Liver (tissue), 8 donors: ENCODE measurements at regions not wholly inside any gene's neighbourhood (a gene's known extent, or its start where the extent isn't known, plus 50 kb on each side); places are given as distances from the start of the nearest gene placed in this dataset.

ENCODE experiments used
- DNase-seq: peaks from one replicate; pipeline ENCODE4 v3.0.0-alpha.2; 2017; ENCODE audit warnings: low spot score
- H3K27ac ChIP-seq, 2 donors: one replicate each; pipeline ENCODE4 v1.7.0; 2013; ENCODE audit warnings: inconsistent platforms in 2 of 2, low read length in 2 of 2, control low read depth in 1 of 2, low read depth in 1 of 2, mild to moderate bottlenecking in 1 of 2
- H3K27me3 ChIP-seq, 4 donors: one replicate each; pipeline versions ENCODE4 v1.6.1 to v1.7.0; 2013; ENCODE audit warnings: low read length in 3 of 4, inconsistent platforms in 1 of 4, mild to moderate bottlenecking in 1 of 4, moderate library complexity in 1 of 4; ENCODE audit not compliant: control insufficient read depth in 4 of 4, insufficient read depth in 4 of 4
- H3K36me3 ChIP-seq, 4 donors: one replicate each; pipeline versions ENCODE4 v1.6.1 to v1.7.0; 2013; ENCODE audit warnings: low read length in 3 of 4, mild to moderate bottlenecking in 3 of 4, low read depth in 1 of 4, moderate library complexity in 1 of 4; ENCODE audit not compliant: control insufficient read depth in 4 of 4, insufficient read depth in 3 of 4
- H3K4me1 ChIP-seq, 4 donors: one replicate each; pipeline versions ENCODE4 v1.6.1 to v1.7.0; 2013; ENCODE audit warnings: low read length in 3 of 4, mild to moderate bottlenecking in 3 of 4, moderate library complexity in 1 of 4; ENCODE audit not compliant: control insufficient read depth in 4 of 4, insufficient read depth in 4 of 4
- H3K4me3 ChIP-seq, 3 donors: one replicate each; pipeline versions ENCODE4 v1.6.1 to v1.7.0; 2013; ENCODE audit warnings: low read length in 3 of 3, control low read depth in 1 of 3, low read depth in 1 of 3, mild to moderate bottlenecking in 1 of 3
- H3K9ac ChIP-seq, 2 donors: one replicate each; pipeline ENCODE4 v1.7.0; 2013; ENCODE audit warnings: low read length in 2 of 2, mild to moderate bottlenecking in 2 of 2, moderate library complexity in 2 of 2, control low read depth in 1 of 2, low read depth in 1 of 2
- H3K9me3 ChIP-seq, 4 donors: one replicate each; pipeline versions ENCODE4 v1.6.1 to v1.7.0; 2013; ENCODE audit warnings: low read length in 3 of 4; ENCODE audit not compliant: control insufficient read depth in 4 of 4
- EGR1 ChIP-seq, 2 donors: IDR thresholded peaks; 2 replicates each; pipeline ENCODE4 v1.6.1; 2016 to 2018; ENCODE audit warnings: antibody characterized with exemption in 2 of 2, low read depth in 2 of 2
- FOXA1 ChIP-seq: IDR thresholded peaks from 2 replicates; pipeline ENCODE4 v1.6.1; 2016; ENCODE audit warnings: antibody characterized with exemption
- FOXA2 ChIP-seq: IDR thresholded peaks from 2 replicates; pipeline ENCODE4 v1.6.1; 2016; ENCODE audit warnings: antibody characterized with exemption
- GABPA ChIP-seq, 2 donors: IDR thresholded peaks in 1 of 2; conservative IDR thresholded peaks in 1 of 2; 2 replicates each; pipeline ENCODE4 v1.6.1; 2016; ENCODE audit warnings: antibody characterized with exemption in 2 of 2, mild to moderate bottlenecking in 1 of 2, moderate library complexity in 1 of 2
- HNF4A ChIP-seq, 2 donors: conservative IDR thresholded peaks; 2 replicates each; pipeline ENCODE4 v1.6.1; 2016; ENCODE audit warnings: antibody characterized with exemption in 2 of 2, mild to moderate bottlenecking in 2 of 2
- HNF4G ChIP-seq: IDR thresholded peaks from 2 replicates; pipeline ENCODE4 v1.6.1; 2016; ENCODE audit warnings: antibody characterized with exemption
- JUND ChIP-seq, 2 donors: IDR thresholded peaks; 2 replicates each; pipeline ENCODE4 v1.6.1; 2016; ENCODE audit warnings: antibody characterized with exemption in 2 of 2
- NR2F2 ChIP-seq: IDR thresholded peaks from 2 replicates; pipeline ENCODE4 v1.6.1; 2016; ENCODE audit warnings: antibody characterized with exemption
- RAD21 ChIP-seq, 2 donors: IDR thresholded peaks; 2 replicates each; pipeline ENCODE4 v1.6.1; 2016; ENCODE audit warnings: antibody characterized with exemption in 2 of 2, mild to moderate bottlenecking in 2 of 2
- RXRA ChIP-seq, 2 donors: IDR thresholded peaks; 2 replicates each; pipeline ENCODE4 v1.6.1; 2017 to 2018; ENCODE audit warnings: antibody characterized with exemption in 2 of 2, mild to moderate bottlenecking in 1 of 2
- SP1 ChIP-seq: IDR thresholded peaks from 2 replicates; pipeline ENCODE4 v1.6.1; 2018; ENCODE audit warnings: antibody characterized with exemption, mild to moderate bottlenecking
- TAF1 ChIP-seq: conservative IDR thresholded peaks from 2 replicates; pipeline ENCODE4 v1.6.1; 2016; ENCODE audit warnings: antibody characterized with exemption, mild to moderate bottlenecking
- YY1 ChIP-seq: IDR thresholded peaks from 2 replicates; pipeline ENCODE4 v1.6.1; 2016; ENCODE audit warnings: antibody characterized with exemption, mild to moderate bottlenecking
- WGBS: extraction: QIAGEN DNeasy Blood & Tissue Kit; methylation state at CpG from one replicate; pipeline ENCODE4 v1.1.7; 2013; 5-methylcytosine and 5-hydroxymethylcytosine counted together
- TF ChIP-seq, protein P1 (sequence below): IDR thresholded peaks from 2 replicates; pipeline ENCODE4 v1.6.1; 2016; ENCODE audit warnings: antibody characterized with exemption
- TF ChIP-seq, protein P2 (sequence below): fragments of 150-350 bp; IDR thresholded peaks from 2 replicates; pipeline ENCODE4 v1.5.1; 2017; ENCODE audit warnings: improper control_type of control experiment, low read depth, low read length; ENCODE audit not compliant: missing input control
- TF ChIP-seq, protein P3 (sequence below): IDR thresholded peaks from 2 replicates; pipeline ENCODE4 v1.6.1; 2016; ENCODE audit warnings: antibody characterized with exemption
- TF ChIP-seq, protein P4 (sequence below): IDR thresholded peaks from 2 replicates; pipeline ENCODE4 v1.6.1; 2016; ENCODE audit warnings: antibody characterized with exemption
- TF ChIP-seq, protein P5 (sequence below): IDR thresholded peaks from 2 replicates; pipeline ENCODE4 v1.6.1; 2016; ENCODE audit warnings: antibody characterized with exemption, mild to moderate bottlenecking
- donor health status: healthy.
- donor health status: healthy.
- donor health status: healthy.
- donor health status: healthy.
- donor health status: healthy.

DNA sequence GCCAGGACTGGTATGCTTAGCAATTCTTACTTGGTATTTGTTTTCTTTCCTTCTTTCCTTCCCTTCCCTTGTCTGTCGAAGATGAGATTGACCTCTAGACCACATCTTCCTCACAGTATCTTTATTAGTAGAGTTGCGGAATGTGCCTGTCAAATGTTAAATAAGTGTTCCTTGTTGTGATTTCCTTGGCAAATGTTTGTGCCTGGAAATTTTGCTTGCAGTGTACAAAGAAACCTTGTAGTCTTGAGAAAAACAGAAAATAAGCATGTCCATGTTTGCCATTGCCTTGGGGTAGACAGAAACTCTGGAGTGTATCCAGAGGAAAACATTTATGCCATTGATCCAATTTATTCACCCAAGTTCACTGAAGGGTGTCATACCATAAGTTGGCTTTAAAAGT is 79.5 kb upstream of the ZNF385D start:
- TF ChIP-seq HNF4G: no peak
- Histone ChIP-seq H3K27me3 (peaks cover 0 to 2% (median 2%) of the 10 kb centered on the region in 4 donors), H3K9ac (no peak overlapping the region), H3K36me3 (no peaks in the 10 kb centered on the region), H3K4me1 (no peaks in the 10 kb centered on the region), H3K27ac (no peak overlapping the region), H3K4me3 (no peak overlapping the region), H3K9me3 (no peaks in the 10 kb centered on the region)
- no peak for DNase-seq
- 28% methylated on average over 2 of the region's 2 CpGs for WGBS

GRCh38 chr3:21835264-21835663 is 84.3 kb upstream of the ZNF385D start:
- DNase-seq: no peak
- H3K36me3 ChIP-seq: no peaks in the 10 kb centered on the region
- no peak overlapping the region for H3K27ac ChIP-seq
- no peak overlapping the region for H3K9ac ChIP-seq
- H3K27me3 ChIP-seq: peaks cover 0 to 2% (median under 1%) of the 10 kb centered on the region in 4 donors
- no peaks in the 10 kb centered on the region for H3K4me1 ChIP-seq
- TF ChIP-seq, protein P1, sequence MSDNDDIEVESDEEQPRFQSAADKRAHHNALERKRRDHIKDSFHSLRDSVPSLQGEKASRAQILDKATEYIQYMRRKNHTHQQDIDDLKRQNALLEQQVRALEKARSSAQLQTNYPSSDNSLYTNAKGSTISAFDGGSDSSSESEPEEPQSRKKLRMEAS: no peak
- TF ChIP-seq HNF4A (conservative IDR thresholded peaks at IDR 0.05): no peak
- TF ChIP-seq NR2F2: no peak
- TF ChIP-seq, protein P2, sequence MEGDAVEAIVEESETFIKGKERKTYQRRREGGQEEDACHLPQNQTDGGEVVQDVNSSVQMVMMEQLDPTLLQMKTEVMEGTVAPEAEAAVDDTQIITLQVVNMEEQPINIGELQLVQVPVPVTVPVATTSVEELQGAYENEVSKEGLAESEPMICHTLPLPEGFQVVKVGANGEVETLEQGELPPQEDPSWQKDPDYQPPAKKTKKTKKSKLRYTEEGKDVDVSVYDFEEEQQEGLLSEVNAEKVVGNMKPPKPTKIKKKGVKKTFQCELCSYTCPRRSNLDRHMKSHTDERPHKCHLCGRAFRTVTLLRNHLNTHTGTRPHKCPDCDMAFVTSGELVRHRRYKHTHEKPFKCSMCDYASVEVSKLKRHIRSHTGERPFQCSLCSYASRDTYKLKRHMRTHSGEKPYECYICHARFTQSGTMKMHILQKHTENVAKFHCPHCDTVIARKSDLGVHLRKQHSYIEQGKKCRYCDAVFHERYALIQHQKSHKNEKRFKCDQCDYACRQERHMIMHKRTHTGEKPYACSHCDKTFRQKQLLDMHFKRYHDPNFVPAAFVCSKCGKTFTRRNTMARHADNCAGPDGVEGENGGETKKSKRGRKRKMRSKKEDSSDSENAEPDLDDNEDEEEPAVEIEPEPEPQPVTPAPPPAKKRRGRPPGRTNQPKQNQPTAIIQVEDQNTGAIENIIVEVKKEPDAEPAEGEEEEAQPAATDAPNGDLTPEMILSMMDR: no peak
- no peak for TF ChIP-seq TAF1
- H3K4me3 ChIP-seq: no peak overlapping the region
- 59% methylated on average over 2 of the region's 2 CpGs for WGBS
- H3K9me3 ChIP-seq: no peaks in the 10 kb centered on the region

DNA sequence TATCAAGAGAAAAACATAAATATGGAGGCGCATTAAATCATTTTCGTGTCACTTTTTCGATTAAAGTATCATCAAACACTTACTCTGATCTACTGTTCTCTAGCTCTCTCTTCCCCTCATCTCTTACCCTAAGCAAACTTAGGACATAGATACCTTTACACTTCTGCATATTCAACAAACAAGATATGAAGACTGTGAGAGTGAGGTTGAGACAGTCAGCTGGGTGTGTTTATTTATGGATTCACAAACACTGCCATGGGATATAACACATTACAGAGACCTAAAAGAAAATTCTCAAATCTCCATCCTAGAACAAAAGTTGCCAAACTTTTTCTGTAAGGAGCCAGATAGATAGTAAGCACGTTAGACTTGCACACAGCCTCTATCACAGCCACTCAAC is 85.2 kb upstream of the ZNF385D start:
- no peak for DNase-seq
- Histone ChIP-seq H3K27me3 (peaks cover 0 to 2% (median under 1%) of the 10 kb centered on the region in 4 donors), H3K27ac (no peak overlapping the region), H3K9me3 (no peaks in the 10 kb centered on the region), H3K4me3 (no peak overlapping the region), H3K36me3 (no peaks in the 10 kb centered on the region), H3K4me1 (no peaks in the 10 kb centered on the region), H3K9ac (no peak overlapping the region)
- TF ChIP-seq EGR1 (IDR thresholded peaks at IDR 0.05; ENCODE audit: low read depth in 2 of 2) (no peak), FOXA2 (no peak), HNF4A (conservative IDR thresholded peaks at IDR 0.05) (no peak), HNF4G (no peak), JUND (IDR thresholded peaks at IDR 0.05) (no peak), YY1 (no peak), SP1 (no peak), GABPA (IDR thresholded peaks at IDR 0.05 in 1 of 2, conservative IDR thresholded peaks at IDR 0.05 in 1 of 2) (no peak), RAD21 (IDR thresholded peaks at IDR 0.05) (no peak), NR2F2 (no peak), FOXA1 (no peak), TAF1 (no peak), RXRA (IDR thresholded peaks at IDR 0.05) (no peak)
- TF ChIP-seq, protein P2: no peak
- TF ChIP-seq, protein P3, sequence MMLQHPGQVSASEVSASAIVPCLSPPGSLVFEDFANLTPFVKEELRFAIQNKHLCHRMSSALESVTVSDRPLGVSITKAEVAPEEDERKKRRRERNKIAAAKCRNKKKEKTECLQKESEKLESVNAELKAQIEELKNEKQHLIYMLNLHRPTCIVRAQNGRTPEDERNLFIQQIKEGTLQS: no peak
- TF ChIP-seq, protein P4, sequence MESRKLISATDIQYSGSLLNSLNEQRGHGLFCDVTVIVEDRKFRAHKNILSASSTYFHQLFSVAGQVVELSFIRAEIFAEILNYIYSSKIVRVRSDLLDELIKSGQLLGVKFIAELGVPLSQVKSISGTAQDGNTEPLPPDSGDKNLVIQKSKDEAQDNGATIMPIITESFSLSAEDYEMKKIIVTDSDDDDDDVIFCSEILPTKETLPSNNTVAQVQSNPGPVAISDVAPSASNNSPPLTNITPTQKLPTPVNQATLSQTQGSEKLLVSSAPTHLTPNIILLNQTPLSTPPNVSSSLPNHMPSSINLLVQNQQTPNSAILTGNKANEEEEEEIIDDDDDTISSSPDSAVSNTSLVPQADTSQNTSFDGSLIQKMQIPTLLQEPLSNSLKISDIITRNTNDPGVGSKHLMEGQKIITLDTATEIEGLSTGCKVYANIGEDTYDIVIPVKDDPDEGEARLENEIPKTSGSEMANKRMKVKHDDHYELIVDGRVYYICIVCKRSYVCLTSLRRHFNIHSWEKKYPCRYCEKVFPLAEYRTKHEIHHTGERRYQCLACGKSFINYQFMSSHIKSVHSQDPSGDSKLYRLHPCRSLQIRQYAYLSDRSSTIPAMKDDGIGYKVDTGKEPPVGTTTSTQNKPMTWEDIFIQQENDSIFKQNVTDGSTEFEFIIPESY: no peak
- TF ChIP-seq, protein P5, sequence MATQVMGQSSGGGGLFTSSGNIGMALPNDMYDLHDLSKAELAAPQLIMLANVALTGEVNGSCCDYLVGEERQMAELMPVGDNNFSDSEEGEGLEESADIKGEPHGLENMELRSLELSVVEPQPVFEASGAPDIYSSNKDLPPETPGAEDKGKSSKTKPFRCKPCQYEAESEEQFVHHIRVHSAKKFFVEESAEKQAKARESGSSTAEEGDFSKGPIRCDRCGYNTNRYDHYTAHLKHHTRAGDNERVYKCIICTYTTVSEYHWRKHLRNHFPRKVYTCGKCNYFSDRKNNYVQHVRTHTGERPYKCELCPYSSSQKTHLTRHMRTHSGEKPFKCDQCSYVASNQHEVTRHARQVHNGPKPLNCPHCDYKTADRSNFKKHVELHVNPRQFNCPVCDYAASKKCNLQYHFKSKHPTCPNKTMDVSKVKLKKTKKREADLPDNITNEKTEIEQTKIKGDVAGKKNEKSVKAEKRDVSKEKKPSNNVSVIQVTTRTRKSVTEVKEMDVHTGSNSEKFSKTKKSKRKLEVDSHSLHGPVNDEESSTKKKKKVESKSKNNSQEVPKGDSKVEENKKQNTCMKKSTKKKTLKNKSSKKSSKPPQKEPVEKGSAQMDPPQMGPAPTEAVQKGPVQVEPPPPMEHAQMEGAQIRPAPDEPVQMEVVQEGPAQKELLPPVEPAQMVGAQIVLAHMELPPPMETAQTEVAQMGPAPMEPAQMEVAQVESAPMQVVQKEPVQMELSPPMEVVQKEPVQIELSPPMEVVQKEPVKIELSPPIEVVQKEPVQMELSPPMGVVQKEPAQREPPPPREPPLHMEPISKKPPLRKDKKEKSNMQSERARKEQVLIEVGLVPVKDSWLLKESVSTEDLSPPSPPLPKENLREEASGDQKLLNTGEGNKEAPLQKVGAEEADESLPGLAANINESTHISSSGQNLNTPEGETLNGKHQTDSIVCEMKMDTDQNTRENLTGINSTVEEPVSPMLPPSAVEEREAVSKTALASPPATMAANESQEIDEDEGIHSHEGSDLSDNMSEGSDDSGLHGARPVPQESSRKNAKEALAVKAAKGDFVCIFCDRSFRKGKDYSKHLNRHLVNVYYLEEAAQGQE: no peak
- TF ChIP-seq, protein P1: no peak
- WGBS: 77% methylated on average over 4 of the region's 4 CpGs
